CD4-positive, alpha-beta T cell treated with Interleukin-1 beta for 1 hour (primary cell): ENCODE measurements at regions not wholly inside any gene's neighbourhood (a gene's known extent, or its start where the extent isn't known, plus 50 kb on each side); places are given as distances from the start of the nearest gene placed in this dataset.

Experiments
- DNase-seq, 2 donors: peaks; one replicate each; pipeline ENCODE4 v3.0.0-alpha.2; 2020 to 2022

- DNase-seq = no peak
Measured at GRCh38 chrX:42946544-42947194, 168.7 kb upstream of the PPP1R2C start.

GRCh38 chrX:42948723-42949657 is 171.0 kb upstream of the PPP1R2C start:
- peak; percentile 28 to 54 for DNase-seq

GRCh38 chrX:42951747-42952146 is 173.8 kb upstream of the PPP1R2C start:
- no peak for DNase-seq

DNA sequence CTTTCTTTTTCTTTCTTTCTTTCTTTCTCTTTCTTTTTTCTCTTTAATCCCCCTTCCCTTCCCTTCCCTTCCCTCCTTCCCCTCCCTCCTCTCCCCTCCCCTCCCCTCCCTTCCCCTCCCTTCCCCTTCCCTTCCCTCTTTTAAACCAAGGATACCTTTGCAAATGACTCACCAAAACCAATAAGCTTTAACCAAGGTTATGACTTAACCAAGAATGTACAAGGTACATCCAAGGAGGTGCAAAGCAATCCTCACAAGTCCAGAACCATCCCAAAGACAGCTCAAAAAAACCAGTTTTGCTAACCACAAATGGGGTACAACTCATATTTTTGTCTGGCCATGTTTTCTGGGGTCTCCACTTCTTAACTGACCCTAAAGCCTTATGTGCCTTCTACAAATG is 174.7 kb upstream of the PPP1R2C start:
- no peak for DNase-seq

DNA sequence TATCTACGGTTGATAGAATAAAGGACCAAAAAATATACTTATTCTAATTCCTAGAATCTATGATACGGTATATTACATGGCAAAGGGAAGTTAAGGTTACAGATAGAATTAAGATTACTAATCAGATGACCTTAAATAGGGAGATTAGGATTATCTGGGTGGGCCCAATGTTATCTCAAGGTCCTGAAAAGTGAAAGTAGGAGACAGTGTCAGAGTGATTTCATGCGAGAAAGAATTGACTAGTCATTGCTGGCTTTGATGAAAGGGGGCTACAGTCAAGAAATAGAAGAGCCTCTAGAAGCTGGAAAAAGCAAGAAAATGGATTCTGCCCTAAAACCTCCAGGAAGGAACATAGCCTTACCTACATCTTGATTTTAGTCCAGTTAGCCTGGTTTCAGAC is 176.9 kb upstream of the PPP1R2C start:
- DNase-seq = no peak

- no peak for DNase-seq
Measured at GRCh38 chrX:42955349-42955748, 177.4 kb upstream of the PPP1R2C start.

DNA sequence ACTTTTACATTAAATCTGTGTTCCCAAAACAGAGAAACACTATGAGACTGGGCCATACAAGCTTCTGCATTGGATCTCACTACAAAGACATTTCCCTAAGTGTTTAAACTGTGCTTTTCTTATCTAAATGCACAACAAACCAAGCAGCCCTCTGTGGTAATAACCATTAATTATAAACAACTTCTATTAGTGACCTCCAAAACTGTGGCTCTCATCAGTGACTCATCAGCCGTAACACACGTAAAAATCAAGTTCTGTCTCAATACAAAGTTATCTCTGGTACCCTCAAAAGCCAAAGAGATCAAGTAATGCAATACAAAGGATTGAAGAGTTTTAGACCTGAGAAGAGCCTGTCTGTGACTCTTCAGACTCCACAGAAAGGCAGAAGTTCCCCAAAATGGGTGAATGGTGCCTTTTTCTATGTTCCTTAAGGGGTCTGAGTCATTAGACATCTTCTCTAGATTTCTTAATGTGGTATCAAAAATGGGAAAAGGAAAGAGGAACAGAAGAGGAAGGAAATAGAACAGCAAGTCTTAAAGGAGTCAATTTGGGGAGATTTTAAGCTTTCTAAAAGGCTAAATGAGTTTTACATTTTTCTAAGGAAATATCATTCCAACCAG is 189.8 kb upstream of the PPP1R2C start:
- no peak for DNase-seq

DNA sequence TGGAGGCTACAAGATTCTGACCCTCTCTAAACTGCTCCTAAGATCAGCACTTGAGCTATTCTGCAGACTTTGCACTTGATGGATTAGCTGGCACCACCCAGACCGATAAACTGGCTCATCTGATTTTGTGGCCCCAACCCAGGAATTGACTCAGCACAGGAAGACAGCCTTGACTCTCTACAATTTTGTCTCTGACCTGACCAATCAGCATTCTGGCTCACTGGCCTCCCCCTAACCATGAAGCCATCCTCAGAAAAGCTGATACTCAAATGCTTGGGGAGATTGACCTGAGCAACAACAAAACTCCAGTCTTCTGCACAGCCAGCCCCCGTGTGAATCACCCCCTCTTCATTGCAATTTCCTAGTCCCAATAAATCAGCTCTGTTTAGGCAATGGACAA is 195.4 kb upstream of the PPP1R2C start:
- no peak for DNase-seq

GRCh38 chrX:42975906-42976305 is 197.9 kb upstream of the PPP1R2C start:
- DNase-seq = no peak

DNA sequence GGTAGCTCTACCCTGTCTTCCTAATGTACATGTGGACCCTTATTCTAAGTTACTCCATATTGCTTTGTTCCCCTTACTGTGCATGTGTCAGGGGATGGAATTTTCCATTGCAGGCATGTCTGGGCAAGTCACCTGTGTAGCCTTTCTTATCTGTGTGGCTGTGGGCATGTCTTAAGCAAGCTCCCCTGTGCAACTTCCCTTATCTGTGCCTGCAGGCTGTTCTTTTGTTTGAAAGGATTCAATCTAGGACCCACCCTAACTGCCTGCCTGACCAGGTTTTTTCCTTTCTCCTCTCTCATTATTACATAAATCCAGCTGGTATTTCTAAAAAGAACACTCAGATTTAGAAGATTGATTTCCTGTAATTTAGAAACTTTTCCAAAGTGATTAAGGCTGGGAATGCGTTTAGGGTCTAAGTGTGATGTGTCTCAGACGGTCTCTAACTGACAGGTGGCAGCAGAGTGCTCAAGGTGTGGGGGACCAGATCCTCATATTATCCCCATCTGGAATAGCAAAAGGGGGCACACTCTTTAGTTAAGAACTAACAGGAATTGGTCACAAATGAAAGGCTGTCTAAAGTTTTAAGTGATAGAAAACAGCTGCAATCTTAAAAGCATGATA is 198.9 kb upstream of the PPP1R2C start:
- DNase-seq = no peak

GRCh38 chrX:42978655-42979379 is 200.9 kb upstream of the PPP1R2C start:
- DNase-seq = no peak

DNA sequence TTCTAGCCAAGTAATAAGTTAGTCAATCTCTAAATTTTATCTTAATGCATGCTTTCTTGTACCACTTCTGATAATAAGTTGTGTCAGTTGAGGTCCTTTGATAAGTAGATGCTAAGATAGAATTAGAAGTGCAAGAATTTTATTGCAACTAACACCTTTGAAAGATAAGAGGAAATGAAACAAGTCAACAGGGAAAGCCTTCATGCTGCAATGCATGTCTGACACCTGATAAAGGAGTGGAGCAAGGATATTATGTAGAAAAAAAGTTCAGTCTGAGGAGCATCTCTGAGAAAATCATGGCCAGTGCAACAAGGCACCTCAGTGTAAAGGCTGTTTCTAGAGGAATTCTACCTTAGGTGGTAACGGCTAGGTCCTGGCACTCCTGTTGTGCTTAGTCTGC is 210.7 kb upstream of the PPP1R2C start:
- DNase-seq = no peak

GRCh38 chrX:42992199-42992943 is 214.4 kb upstream of the PPP1R2C start:
- DNase-seq = no peak

- DNase-seq = no peak
Measured at GRCh38 chrX:42996861-42997260, 218.9 kb upstream of the PPP1R2C start.

GRCh38 chrX:43000121-43000520 is 222.2 kb upstream of the PPP1R2C start:
- DNase-seq = no peak

GRCh38 chrX:43002526-43003203 is 224.7 kb upstream of the PPP1R2C start:
- DNase-seq = no peak

DNA sequence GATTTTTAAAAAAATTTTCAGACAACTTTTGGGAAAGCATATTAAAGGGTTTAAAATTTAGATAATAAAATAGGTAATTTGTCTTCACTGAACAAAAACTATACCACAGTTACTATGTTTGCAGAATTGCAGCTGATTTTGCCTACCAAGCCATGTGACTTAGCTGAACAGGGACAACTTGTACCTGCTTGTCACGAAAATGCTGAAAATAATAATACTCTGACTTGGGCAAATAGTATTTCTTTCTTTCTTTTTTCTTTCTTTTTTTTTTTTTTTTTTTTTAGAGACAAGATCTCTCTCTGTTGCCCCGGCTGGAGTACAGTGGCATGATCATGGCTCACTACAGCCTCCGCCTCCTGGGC is 225.2 kb upstream of the PPP1R2C start:
- no peak for DNase-seq

- no peak for DNase-seq
Measured at GRCh38 chrX:43003939-43004338, 226.0 kb upstream of the PPP1R2C start.

DNA sequence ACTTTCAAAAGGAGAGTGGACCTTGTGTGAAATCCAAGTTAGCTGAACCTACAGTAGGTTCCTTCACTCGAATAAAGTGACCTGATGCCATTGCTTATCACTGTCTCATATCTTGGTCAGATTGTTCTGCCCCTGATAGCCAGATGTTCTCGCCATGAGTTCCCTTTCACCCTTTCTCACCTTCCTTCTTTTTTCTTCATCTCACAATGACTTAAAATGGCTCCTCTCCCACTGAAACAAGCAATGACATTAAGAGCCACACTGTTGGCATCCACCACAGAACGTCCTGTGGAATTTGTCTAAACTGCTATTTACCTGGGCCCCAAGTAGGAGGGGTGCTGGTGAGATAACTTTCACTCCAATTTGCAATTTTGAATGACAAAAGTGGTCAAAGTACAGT is 227.6 kb upstream of the PPP1R2C start:
- no peak for DNase-seq

DNA sequence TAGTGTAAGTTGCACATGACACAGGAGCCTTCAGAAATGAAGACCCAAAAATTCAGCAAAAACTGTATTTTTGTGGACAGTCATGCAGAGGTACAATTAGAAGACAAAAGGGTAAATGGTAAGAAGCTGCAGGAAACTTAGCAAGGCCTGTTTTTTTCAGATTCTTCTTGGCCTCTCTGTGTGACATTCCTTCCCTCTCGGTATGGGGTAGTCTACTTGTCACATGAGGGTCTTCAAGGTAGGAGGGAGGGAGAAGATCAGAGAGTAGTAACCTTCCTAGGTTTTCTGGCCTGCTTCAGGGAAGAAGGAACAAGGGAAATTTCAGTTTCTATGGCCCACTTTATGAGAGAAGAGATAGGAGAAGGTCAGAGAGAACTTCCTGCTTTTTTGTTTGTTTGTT is 230.4 kb upstream of the PPP1R2C start:
- DNase-seq = no peak

- no peak for DNase-seq
Measured at GRCh38 chrX:43016021-43016420, 238.1 kb upstream of the PPP1R2C start.
